Hypothalamus (tissue), 51 donors: ENCODE measurements at regions not wholly inside any gene's neighbourhood (a gene's known extent, or its start where the extent isn't known, plus 50 kb on each side); places are given as distances from the start of the nearest gene placed in this dataset.
"Not testable (repeated sequence)": the region's sequence is repeated elsewhere in the genome, so short reads cannot be mapped to it uniquely, and the experiment has no call there.

Experiments
- DNase-seq, 51 donors: peaks; one replicate each; lab custom pipeline; 2025; lab: John Stamatoyannopoulos, UW

GRCh38 chr10:64855941-64856340, 1334.7 kb downstream of the REEP3 start:
- no peak for DNase-seq

DNA sequence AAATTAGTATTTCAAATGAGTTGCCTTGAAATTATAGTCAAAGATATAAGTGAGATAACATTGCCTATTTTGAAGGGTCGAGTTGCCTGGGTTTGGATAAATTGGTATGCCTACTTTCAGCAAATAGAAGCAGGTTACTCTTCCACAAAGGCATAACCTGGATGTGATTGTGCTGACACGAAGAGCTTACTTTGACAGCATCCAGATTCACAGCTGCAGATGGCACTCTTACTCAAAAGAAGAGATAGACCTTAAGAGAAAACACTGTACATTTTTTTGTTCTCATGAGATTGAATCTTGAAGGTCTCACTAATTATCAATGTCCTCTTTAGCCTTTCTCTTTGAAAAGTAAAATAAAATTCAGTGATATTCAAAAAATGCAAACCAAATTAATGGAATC, 1338.7 kb downstream of the REEP3 start:
- no peak for DNase-seq

DNA sequence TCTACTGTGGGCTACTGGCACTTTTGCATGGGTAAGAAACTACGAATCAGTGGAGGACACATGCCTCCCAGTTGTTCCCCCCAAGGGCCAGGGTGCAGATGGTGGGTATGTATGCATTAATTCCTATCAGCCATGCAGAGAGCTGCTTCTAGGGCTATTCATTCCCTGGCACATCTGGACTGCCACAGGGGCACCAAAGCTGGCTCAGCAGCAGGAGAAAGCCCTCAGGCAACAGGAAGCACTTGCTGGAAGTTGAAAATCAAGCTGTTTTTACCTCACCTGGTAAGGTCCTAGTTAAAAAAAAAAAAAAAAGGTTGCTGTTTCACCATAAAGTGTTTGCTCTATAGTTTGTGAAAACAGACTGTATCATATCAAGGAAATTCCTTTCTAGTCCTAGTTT, 1342.6 kb downstream of the REEP3 start:
- DNase-seq = no peak

DNA sequence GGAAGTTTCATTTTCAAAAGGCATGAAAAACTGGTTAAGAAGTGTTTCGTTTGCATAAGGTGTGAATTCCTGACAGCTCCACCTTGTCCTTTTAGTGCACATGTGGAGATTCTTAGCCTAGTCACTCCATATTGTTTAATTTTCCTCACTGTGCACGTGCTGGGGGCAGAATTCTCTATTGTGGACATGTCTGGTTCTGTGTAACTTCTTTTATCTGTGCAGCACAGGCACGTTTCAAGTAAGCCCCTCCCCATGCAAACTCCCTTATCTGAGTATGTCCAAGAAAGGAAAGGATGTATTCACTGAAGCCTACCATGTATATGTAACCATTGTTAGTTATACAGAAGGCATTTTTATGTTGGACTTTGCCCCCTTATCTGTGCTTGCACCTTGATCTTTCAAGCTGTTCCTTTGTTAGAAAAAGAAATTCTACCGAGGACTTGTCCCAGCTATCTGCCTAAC, 1346.3 kb downstream of the REEP3 start:
- no peak for DNase-seq

DNA sequence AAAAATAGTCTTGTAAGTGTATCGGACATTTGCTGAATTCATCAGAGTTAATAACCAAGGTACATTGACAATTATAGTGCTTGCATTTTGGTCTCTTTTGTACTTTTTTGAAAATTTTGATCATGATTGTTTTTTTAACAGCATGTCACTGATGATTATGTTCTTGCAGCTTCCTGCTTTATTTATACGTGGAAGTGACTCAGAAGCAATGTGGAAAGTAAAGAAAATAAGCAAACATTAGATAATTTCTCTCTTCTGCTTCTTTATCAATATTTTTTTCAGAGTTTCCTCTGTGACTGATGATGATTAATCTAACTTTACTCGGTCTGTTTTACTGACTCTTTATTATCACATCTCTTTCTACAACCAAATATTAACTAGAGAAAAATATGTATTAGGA, 1351.9 kb downstream of the REEP3 start:
- DNase-seq = no peak

GRCh38 chr10:64873959-64874358, 1352.8 kb downstream of the REEP3 start:
- no peak for DNase-seq

GRCh38 chr10:64880546-64880945, 1359.3 kb downstream of the REEP3 start:
- DNase-seq = no peak

DNA sequence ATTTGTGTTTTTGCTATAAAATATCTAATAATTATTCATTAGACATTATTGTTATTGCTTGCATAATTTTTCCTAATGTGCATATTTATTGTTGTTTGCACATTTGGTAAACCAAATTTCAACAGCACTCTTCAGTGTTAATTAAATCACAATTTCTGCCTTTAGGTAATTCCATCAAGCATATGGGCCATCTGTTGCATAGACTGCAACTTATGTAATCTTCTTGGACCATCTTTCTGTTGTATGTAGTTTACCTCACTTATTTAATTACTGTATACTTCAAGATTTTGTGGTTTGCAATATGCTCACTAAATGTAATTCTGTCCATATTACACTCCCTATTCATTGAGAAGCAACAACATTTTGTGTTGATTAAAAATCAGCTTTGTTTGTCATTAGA, 1360.1 kb downstream of the REEP3 start:
- DNase-seq = no peak

- no peak for DNase-seq
These were observed 1375.4 kb downstream of the REEP3 start for GRCh38 chr10:64896582-64896981.

DNA sequence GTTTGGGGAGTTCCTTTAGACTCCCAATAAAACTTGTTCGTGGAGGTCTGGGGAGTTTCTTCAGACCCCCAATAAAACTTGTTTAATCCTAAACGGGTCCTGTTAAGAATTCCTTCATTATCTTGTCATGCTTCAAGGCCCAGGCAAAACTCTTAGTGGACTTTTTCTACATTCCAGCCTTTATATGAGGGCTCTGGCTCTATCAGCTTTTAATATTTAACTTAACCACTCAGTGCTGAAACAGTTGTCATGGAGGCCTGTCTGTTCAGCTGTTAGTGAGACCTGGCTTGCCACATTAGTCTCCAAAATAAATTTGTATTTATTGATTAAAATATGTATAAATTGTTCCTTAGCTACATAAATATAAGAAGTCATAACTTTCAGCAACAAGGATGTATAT, 1385.1 kb downstream of the REEP3 start:
- DNase-seq = not testable (repeated sequence)

DNA sequence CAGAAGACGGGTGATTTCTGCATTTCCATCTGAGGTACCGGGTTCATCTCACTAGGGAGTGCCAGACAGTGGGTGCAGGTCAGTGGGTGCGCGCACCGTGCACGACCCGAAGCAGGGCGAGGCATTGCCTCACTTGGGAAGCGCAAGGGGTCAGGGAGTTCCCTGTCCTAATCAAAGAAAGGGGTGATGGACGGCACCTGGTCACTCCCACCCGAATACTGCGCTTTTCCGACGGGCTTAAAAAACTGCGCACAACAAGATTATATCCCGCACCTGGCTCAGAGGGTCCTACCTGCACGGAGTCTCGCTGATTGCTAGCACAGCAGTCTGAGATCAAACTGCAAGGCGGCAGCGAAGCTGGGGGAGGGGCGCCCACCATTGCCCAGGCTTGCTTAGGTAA, 1403.1 kb downstream of the REEP3 start:
- not testable (repeated sequence) for DNase-seq

DNA sequence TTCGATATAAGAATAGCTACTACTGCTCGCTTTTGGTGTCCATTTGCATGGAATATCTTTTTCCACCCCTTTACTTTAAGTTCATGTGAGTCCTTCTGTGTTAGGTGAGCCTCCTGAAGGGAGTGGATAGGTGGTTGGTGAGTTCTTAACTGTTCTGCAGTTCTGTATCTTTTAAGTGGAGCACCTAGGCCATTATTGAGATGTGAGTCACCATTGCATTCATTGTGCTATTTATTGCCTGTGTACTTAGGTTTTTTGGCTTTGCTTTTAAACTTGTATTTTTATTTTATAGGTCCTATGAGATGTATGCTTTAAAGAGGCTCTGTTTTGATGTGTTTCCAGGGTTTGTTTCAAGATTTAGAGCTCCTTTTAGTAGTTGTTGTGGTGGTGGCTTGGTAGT, 1430.8 kb downstream of the REEP3 start:
- DNase-seq = no peak

- DNase-seq = no peak
These were observed 1435.2 kb downstream of the REEP3 start for GRCh38 chr10:64956441-64956840.

GRCh38 chr10:64959116-64959515, 1437.9 kb downstream of the REEP3 start:
- no peak for DNase-seq

DNA sequence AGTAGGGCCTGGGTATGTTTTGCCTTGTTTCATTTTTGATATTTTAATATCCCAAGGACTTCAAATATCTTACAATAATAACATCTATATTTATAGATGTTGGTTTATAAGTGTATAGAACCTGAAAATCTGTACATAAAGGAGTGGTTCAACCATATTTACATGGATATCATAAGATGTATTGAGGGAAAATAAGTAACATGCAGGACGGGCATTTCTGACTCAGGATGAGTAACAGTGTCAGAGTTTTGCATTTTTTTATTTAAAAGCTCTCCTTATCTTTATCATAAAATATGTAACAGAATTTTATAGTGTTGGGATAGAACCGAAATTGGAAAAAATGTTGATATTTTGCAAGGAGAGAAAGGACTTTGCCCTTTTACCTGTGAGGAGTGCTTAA, 1438.7 kb downstream of the REEP3 start:
- DNase-seq = no peak

DNA sequence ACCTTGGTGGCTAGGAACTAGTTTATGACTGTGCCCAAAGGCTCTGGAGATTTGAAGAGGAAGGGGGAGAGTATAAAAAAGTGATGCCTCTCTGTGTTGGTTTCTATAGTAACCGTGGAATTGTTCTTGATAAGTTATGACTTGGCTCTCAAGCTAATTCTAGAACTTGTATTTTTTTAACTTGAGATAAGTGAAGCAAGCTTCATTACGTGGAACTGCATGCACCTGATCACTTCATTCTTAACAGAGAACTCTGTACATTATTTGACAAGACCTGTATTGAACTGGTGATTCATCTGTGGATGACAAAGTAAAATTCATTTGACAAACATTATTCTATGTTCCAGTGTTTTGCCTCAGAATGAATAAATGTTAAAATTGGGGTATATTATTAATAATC, 1452.2 kb downstream of the REEP3 start:
- peak in 1 of 51 donors; percentile 31 for DNase-seq

DNA sequence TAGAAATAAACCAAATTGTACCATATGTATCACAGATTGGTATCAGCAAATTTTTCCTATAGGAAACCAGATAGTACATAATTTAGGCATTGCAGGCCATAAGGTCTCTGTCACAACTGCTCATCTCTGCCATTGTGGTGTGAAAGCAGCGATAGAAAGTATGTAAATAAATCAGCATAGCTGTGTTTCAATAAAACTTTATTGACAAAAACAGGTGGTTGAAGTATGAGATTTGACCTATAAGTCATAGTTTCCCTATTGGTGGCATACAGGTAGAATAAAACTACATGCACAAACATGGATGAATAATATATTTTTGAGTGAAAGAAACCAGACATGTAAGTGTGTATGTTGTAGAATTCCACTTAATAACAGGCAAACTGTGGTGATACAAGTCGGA, 1454.9 kb downstream of the REEP3 start:
- no peak for DNase-seq

GRCh38 chr10:64977915-64978314, 1456.7 kb downstream of the REEP3 start:
- no peak for DNase-seq

GRCh38 chr10:64996886-64997285, 1475.7 kb downstream of the REEP3 start:
- no peak for DNase-seq

GRCh38 chr10:65010845-65011244, 1489.6 kb downstream of the REEP3 start:
- no peak for DNase-seq

GRCh38 chr10:65017523-65017922, 1496.3 kb downstream of the REEP3 start:
- no peak for DNase-seq

DNA sequence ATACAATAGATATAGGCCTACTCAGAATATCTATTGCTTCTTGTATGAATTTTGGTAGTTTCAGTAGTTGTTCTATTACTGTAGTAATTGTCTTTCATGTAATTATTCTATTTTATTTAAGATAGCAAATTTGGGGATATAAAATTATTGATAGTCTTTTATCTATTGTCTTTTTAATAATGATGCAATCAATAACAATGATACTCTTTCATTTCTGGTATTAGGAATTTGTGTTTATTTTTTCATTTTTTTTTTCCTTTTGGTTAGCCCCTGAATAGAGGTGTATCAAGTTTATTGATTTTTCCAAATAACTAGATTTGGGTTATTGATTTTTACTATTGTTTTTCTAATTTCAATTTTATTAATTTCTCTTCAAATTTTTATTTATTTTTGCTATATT, 1503.7 kb downstream of the REEP3 start:
- DNase-seq = no peak

DNA sequence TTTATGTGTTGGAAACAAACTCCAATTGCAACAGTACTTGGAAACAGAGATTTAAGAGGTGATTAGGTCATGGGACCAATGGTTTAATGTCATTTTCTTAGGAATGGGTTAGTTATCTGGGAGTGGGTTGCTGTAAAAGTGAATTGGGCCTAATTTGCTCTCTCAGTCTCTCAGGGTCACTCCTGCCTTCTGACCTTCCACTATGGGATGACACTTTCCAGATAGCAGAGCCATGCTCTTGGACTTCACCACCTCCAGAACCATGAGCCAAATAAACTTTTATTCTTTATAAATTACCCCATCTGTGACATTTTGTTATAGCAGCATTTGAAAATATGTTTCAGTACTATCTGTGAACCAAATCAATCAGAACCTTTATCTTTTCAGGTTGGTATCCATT, 1509.1 kb downstream of the REEP3 start:
- no peak for DNase-seq
